Glutamatergic neuron (in vitro differentiated cells): ENCODE measurements at regions not wholly inside any gene's neighbourhood (a gene's known extent, or its start where the extent isn't known, plus 50 kb on each side); places are given as distances from the start of the nearest gene placed in this dataset.

Experiments
- DNase-seq: peaks from one replicate; pipeline ENCODE4 v3.0.0; 2022
- H3K27ac Mint-ChIP-seq: one replicate; pipeline ENCODE4 v1.8.0; 2020; ENCODE audit warnings: mild to moderate bottlenecking, mixed read lengths, inconsistent platforms; ENCODE audit not compliant: unreplicated experiment
- H3K27me3 Mint-ChIP-seq: one replicate; pipeline ENCODE4 v1.8.0; 2020; ENCODE audit warnings: mild to moderate bottlenecking, moderate library complexity, mixed read lengths, inconsistent platforms; ENCODE audit not compliant: unreplicated experiment
- H3K36me3 Mint-ChIP-seq: one replicate; pipeline ENCODE4 v1.8.0; 2020; ENCODE audit warnings: mild to moderate bottlenecking, mixed read lengths, inconsistent platforms; ENCODE audit not compliant: unreplicated experiment
- H3K4me1 Mint-ChIP-seq: one replicate; pipeline ENCODE4 v1.8.0; 2020; ENCODE audit warnings: mild to moderate bottlenecking, low read depth, mixed read lengths, inconsistent platforms; ENCODE audit not compliant: unreplicated experiment
- H3K4me3 Mint-ChIP-seq: one replicate; pipeline ENCODE4 v1.8.0; 2020; ENCODE audit warnings: mild to moderate bottlenecking, mixed read lengths, inconsistent platforms; ENCODE audit not compliant: unreplicated experiment
- H3K9me3 Mint-ChIP-seq: one replicate; pipeline ENCODE4 v1.8.0; 2020; ENCODE audit warnings: mild to moderate bottlenecking, moderate library complexity, mixed read lengths, inconsistent platforms; ENCODE audit not compliant: unreplicated experiment
- TF ChIP-seq, protein P1 (sequence below): fragments of 200-600 bp; sonication (generic); IDR thresholded peaks from one replicate; pipeline ENCODE4 v1.5.0; 2021; ENCODE audit not compliant: partially characterized antibody, unreplicated experiment

DNA sequence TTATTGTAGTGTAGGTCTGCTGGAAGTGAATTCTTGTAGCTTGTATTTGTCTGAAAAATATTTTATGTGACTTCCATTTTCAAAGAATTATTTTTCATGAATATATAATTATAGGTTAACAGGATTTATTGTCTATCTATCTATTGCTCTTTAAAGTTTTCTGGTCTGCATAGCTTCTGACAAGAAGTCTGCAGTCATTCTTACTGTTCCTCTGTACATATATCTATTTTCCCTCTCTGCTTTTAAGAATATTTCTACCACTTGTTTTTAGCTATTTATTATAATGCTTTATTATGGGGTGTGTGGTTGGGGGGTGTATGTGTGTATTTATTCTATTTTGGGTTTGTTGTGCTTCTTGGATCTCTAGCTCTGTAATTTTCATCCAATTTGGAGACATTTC, 77.4 kb downstream of the ETS2 start:
- TF ChIP-seq, protein P1, sequence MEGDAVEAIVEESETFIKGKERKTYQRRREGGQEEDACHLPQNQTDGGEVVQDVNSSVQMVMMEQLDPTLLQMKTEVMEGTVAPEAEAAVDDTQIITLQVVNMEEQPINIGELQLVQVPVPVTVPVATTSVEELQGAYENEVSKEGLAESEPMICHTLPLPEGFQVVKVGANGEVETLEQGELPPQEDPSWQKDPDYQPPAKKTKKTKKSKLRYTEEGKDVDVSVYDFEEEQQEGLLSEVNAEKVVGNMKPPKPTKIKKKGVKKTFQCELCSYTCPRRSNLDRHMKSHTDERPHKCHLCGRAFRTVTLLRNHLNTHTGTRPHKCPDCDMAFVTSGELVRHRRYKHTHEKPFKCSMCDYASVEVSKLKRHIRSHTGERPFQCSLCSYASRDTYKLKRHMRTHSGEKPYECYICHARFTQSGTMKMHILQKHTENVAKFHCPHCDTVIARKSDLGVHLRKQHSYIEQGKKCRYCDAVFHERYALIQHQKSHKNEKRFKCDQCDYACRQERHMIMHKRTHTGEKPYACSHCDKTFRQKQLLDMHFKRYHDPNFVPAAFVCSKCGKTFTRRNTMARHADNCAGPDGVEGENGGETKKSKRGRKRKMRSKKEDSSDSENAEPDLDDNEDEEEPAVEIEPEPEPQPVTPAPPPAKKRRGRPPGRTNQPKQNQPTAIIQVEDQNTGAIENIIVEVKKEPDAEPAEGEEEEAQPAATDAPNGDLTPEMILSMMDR = no peak
- H3K9me3 Mint-ChIP-seq = peaks cover 3% of the 10 kb centered on the region

DNA sequence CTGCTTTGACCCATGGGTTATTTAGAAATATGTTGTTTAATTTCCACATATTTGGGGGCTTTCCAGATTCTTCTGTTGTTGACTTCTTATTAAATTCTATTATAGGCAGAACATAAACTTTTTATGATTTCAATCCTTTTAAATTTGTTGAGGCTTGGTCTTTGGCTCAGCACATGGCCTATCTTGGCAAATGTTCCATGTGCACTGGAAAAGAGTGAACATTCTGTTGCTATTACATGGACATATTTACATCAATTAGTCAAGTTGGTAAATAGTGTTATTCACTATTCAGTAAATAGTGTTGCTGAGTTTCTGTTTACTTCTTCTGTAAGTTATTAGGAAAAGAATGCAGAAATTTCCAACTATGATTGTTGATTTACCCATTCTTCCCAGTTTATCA, 75.4 kb downstream of the ETS2 start:
- Mint-ChIP-seq H3K36me3 (peaks cover 20% of the 10 kb centered on the region), H3K27me3 (no peaks in the 10 kb centered on the region), H3K9me3 (no peaks in the 10 kb centered on the region), H3K4me1 (no peaks in the 10 kb centered on the region), H3K27ac (no peak overlapping the region), H3K4me3 (no peak overlapping the region)
- DNase-seq = no peak
- TF ChIP-seq, protein P1 = no peak

More for the DNA sequence above, 77.4 kb downstream of the ETS2 start:
- H3K27me3 Mint-ChIP-seq = no peaks in the 10 kb centered on the region
- no peak overlapping the region for H3K27ac Mint-ChIP-seq
- H3K4me1 Mint-ChIP-seq = no peaks in the 10 kb centered on the region
- H3K4me3 Mint-ChIP-seq = no peak overlapping the region
- DNase-seq = no peak
- peaks cover 28% of the 10 kb centered on the region for H3K36me3 Mint-ChIP-seq

DNA sequence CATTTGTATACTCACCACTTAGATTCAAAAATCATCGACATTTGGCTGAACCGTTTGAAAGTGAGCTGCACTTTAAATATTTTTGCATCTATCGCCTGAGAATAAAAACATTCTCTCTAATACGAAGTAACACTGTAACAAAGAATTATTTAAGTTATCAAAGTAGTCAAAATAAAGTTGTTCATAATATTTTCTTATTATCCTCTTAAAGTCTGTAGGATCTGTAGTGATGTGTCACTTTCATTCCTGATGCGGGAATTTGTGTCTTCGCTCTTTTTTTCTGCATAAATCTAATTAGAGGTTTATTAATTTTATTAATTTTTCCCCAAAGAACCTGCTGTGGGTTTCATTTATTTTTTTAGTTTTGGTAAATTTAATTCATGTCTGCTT, 74.8 kb downstream of the ETS2 start:
- TF ChIP-seq, protein P1 = no peak
- Mint-ChIP-seq H3K4me3 (no peak overlapping the region), H3K27me3 (no peaks in the 10 kb centered on the region), H3K4me1 (no peaks in the 10 kb centered on the region), H3K27ac (no peak overlapping the region), H3K36me3 (peaks cover 15% of the 10 kb centered on the region), H3K9me3 (no peaks in the 10 kb centered on the region)
- no peak for DNase-seq

DNA sequence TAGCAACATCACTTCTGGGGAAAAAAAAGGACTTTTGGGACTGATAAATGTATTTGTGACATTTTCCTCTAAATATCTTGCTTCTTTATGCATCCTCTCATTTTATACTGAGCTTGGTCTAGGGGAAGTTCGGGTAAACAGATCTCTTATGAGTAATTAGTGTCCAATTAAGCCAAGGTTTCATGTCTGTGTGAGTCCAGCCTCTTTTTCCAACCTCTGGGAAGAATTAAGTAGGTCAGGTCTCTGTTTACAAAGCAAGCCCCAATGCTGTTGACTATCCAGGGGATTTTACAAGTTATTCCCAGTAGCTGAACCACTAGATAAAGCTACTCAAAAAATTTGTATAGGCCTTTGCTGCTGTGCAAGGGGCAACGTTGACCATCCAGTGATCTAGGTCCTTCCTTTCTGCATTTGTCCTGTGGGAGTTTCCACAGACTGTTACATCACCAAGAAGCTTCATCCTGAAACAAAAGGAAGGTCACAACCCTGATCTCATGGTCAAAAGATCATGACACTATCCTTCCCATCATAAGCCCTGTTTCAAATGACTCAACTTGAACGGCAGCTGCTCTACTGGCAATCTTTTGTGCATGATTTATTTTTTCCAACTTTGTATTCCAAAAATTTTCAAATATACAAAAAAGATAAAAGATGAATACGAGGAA, 74.3 kb downstream of the ETS2 start:
- Mint-ChIP-seq H3K36me3 (peaks cover 15% of the 10 kb centered on the region), H3K9me3 (no peaks in the 10 kb centered on the region)
- DNase-seq = no peak

More for the DNA sequence above, 74.3 kb downstream of the ETS2 start:
- TF ChIP-seq, protein P1 = no peak
- Mint-ChIP-seq H3K27ac (no peak overlapping the region), H3K27me3 (no peaks in the 10 kb centered on the region), H3K4me3 (no peak overlapping the region), H3K4me1 (no peaks in the 10 kb centered on the region)
